Gastroesophageal sphincter (tissue), 3 donors: ENCODE measurements at regions not wholly inside any gene's neighbourhood (a gene's known extent, or its start where the extent isn't known, plus 50 kb on each side); places are given as distances from the start of the nearest gene placed in this dataset.

Source experiments
- CTCF ChIP-seq, 4 experiments: fragments of 200-600 bp in 2 of 4; fragments of 450-650 bp in 2 of 4; sonication (generic) in 1 of 4; IDR thresholded peaks; one replicate each; pipeline ENCODE4 v1.5.1; 2017 to 2019; ENCODE audit warnings: antibody characterized with exemption in 4 of 4, mild to moderate bottlenecking in 2 of 4, moderate library complexity in 2 of 4
- EP300 ChIP-seq: sonication (generic); formaldehyde crosslinking; IDR thresholded peaks from one replicate; pipeline ENCODE4 v1.6.1; 2017; ENCODE audit warnings: antibody characterized with exemption, mild to moderate bottlenecking
- POLR2A ChIP-seq, 2 donors: fragments of 450-650 bp; IDR thresholded peaks; one replicate each; pipeline ENCODE4 v1.6.1; 2017; ENCODE audit warnings: antibody characterized with exemption in 2 of 2, mild to moderate bottlenecking in 2 of 2, moderate library complexity in 1 of 2
- POLR2AphosphoS5 ChIP-seq: sonication (generic); formaldehyde crosslinking; IDR thresholded peaks from one replicate; pipeline ENCODE4 v1.6.1; 2017; ENCODE audit warnings: antibody characterized with exemption

- TF ChIP-seq CTCF (IDR thresholded peaks at IDR 0.05) (no peak), POLR2A (IDR thresholded peaks at IDR 0.05) (no peak), POLR2AphosphoS5 (no peak), EP300 (no peak)
Observed at GRCh38 chr6:126603410-126603809, 263.5 kb downstream of the CENPW start.
